ENCODE measurements at regions not wholly inside any gene's neighbourhood (a gene's known extent, or its start where the extent isn't known, plus 50 kb on each side); places are given as distances from the start of the nearest gene placed in this dataset.

DNA sequence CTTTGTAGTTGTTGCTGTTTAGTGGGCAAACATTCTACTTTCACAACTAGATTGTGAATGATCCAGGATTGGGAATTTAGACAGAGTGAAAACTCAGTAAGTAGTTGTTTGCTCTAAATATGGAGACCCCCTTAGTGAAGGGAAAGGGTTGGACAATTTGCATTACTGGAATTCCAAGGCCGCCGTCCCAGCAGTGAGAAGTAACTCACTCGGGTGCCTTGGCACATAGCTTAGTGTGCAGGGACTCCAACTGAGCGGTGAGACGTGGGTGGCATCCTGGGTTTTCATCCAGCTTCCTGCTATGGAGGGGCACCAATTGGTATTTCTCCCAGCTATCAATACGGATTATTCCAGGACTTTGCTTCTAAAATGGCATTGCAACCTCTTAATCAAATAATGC, 69.7 kb upstream of the FCN1 start:
- no peak for DNase-seq (ENCODE audit: low read depth, low spot score)

DNA sequence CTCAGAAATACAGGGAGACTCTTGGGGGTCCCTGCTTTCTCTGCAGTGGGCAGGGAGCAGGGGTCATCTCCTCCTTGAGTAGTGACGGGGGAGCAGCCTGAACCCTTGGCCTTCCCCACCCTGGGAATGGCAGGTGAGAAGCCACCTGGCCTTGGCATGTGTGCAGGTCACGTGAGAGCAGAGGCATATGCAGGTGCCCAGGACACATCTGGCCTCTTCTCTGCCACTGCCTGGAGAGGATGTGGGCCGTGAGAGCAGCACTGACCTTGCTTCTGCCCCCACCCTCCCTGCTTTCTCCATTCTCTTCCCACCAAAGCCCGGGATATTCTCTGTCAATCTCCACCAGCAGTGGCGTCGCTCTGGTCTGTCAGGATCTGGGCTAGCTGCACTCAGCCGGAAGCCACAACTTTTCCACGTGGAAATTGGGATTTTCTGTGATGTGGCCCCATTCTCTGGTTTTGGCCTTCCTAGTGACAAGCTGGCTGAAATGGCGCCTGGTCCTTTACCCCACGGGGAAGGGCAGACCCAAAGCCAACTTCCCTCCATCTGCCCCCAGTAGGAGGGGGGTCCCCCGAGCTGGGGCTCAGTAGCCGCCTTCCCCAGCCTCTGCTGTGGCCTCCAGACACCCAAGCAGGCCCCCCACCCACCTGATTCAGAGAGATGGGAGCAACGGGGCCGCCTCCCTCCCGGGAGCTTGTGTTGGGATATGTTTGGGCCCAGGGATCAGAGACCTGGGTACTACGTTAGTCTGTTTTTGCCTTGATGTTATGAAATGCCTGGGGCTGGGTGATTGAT, 70.4 kb upstream of the FCN1 start:
- no peak for DNase-seq (ENCODE audit: low read depth, low spot score)

DNA sequence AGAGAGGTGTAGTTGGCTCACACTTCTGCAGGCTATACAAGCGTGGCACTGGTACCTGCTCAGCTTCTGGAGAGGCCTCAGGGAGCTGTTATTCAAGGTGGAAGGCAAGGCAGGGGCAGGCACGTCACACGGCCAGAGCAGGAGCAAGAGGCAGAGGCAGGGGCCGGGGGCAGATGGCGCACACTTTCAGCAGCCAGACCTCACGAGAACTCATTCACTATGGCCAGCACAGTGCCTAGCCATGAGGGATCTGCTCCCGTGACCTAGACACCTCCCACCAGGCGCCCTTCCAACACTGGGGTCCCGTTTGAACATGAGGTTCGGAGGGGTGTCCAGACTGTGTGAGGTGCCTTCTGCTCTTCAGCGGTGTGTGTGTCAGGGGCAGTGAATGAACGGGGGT, 71.0 kb upstream of the FCN1 start:
- no peak for DNase-seq (ENCODE audit: low read depth, low spot score)

DNA sequence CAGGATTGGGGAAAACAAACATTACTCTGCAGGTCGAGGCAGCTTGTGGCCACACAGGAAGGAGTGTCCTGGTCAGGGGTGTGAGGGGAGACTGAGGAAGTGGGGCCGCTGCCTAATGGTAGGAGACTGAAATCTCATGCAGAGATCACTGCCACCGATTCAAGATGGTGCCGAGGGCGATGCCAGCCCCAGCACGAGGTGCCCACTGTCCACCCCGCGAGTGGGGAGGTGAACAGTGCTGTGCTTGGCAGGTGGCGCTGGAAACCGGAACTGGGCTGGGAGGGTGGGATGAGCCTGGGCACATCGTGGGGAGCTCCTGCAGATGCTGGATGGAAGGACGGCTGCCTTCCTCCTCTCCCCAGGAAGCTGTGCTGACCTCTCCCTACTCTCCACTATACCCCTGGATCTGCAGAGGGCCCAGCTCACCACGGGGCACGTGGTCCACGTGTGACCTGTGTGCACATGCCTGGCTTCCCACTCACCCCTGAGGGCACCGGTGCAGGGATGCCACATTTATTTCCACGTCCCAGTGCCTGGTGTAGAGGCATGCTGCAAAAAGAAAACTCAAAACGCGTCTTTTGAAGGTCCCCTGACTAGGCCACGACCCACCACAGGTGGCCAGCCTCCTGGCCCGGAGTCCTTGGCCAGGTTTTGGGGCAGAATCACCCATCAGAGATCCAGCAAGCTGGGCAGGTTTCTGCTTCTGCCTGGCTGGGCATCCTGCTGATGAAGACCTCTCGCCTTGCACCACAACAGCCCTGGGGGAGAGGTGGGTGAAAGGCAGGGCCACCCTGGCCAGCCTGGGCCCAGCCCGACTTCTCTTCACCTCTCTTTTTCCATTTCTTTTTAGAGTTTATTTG, 71.7 kb upstream of the FCN1 start:
- DNase-seq (ENCODE audit: low read depth, low spot score) = no peak

DNA sequence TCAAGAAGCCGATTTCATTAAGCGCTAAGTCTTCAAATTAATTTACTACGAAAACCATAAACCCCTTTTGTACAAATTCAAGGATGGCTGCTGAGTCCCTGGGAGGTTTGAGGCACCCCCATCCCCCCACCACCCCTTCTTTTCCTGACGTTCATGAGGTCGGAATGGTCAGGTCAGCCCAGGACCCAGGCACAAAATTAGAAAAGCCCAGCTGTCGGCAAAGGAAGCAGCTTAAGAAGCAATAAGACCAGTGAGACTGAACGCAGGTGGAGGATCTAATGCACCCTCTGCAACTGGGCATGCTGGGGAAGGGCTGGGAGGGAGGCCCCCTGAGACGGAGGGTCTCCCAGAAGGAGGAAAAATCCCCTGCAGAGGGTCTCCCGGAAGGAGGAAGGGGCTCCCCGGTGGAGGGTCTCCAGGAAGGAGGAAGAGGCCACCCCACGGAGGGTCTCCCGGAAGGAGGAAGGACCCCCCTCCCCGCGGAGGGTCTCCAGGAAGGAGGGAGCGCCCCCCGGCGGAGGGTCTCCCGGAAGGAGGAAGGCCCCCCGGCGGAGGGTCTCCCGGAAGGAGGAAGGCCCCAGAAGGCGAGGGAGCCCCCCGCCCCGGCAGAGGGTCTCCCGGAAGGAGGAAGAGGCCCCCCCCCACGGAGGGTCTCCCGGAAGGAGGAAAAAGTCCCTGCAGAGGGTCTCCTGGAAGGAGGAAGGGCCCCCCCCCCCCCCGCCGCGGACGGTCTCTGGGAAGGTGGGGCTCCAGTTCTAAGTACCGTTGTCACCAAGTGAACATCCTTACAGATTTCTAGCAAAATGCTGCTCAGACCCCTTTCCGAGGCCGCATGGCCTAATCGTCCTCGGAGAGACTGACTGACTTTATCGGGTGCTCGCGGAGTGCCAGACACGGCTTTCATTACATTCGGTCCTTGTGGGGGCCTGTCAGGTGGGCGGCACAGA, 74.4 kb upstream of the FCN1 start:
- no peak for DNase-seq (ENCODE audit: low read depth, low spot score)

DNA sequence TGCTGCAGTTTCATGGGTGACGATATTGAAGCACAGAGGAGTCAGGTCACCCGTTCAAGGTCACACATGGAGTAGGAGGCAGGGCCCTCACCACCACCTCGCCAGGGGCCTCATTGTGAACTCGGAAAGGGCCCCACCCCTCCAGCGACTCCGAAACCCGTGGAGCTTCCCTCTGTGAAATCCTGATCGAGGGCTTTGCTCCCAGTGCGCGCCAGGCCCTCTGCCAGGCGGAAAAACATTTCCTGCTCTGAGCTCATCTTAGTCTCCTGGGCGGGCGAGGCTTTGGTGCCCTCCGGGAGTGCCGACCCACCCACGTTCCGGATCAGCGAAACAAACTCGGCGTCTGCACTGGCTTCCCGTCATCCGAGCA, 75.0 kb upstream of the FCN1 start:
- no peak for DNase-seq (ENCODE audit: low read depth, low spot score)

DNA sequence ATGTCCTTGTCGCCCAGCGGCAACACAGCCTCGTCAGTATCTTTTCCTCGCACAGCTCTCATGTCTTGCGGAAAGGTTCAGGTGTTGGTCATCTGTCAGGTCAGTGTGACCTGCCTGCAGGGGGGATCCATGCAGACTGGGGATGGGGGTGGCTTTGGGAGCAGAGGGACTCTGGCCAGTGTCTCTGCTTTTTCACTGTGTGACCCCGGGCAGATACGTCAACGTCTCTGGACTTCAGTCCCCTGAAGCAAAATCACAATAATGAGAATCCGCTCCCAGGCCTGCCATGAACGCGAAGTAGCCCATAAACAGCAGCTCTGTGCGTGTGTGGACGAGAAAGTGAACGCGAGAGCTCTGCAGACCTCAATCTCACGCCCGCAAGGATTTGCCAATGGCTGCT, 75.7 kb upstream of the FCN1 start:
- DNase-seq (ENCODE audit: low read depth, low spot score) = no peak

DNA sequence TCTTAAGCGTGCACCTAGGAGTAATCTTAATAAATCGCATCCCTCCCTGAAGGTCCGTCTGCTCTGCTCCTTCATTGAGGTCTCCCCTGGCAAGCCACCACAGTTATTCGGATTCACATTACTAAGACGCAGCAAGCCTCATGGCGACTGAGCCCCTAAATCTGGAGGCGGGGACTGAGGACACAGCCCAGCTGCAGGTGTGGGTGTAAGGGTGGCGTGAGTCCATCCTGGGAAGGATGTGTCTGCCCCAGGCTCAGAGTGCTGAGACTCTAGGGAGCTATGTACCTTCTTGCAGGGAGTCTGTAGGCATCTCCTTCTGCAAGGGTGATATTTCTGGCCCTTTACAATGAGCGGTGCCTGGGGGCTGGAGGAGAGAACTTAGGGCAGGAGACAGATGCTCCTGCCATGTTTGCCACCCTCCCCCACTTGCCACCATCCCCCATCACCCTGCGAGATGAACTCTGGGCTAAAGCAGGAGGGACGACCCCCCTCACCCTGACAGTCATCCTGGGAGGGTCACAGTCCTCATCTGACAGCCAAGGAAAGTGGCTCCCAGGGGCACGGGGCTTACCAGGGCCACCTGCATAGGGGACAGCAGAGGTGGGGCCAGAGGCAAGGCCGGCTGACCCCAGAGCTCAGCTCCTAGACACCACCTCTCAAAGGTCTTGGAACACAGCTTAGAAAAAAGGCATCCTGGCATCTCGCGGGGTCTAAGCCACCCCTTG, 76.4 kb upstream of the FCN1 start:
- no peak for DNase-seq (ENCODE audit: low read depth, low spot score)

DNA sequence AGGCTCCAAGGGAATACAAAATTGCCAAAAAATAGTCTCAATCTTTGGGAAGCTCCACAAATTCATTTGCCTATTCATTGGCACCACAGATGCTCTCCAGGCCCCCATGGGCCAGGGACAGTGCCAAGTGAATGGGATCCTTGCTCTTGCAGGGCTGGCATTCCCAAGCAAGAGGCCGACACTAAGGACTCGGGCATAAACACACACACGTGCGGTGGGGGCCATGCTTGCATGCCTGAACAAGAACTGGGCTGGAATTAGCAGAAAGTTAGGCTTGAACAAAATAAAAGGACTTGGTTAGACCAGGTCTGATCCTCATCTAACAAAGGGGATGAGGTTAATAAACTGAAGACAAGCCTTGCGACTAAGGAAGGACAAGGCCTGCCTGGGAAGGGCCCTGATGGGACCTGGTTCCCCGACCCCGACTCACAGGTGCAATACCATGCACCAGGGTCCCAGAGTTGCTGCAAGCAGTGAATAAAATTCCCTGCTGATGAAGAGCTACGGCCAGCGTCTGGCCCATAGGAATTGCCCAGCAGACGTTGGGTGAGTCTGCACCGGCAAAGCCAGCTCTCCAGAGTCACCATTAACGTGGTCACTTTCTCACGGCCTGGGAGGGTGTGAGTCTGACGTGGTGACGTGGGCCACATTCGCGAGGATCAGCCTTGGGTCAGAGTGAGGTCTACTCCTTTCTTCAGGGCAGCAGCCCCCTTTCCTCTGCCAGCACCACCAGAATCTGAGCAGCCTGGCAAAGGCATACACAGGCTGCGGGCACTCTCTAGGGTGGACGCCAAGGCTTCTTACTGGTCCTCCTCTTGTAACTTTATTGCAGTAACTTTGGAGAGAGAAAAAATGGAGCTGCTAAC, 77.4 kb upstream of the FCN1 start:
- no peak for DNase-seq (ENCODE audit: low read depth, low spot score)

DNA sequence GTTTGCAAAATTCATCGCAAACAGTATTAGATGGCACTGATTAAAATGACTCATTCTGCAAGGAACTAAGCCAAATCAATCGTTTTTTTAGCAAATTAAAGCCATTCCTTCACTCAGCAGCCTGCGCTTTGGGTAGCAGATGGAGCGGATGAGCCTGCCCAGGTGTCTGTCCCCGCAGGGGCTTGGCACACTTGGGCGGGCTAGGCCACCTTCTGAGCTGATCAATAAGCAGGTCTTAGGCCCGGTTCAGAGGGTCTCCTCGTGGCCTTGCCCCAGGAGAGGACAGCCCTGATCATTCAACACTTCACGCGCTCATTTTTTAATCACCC, 78.0 kb upstream of the FCN1 start:
- DNase-seq (ENCODE audit: low read depth, low spot score) = no peak

DNA sequence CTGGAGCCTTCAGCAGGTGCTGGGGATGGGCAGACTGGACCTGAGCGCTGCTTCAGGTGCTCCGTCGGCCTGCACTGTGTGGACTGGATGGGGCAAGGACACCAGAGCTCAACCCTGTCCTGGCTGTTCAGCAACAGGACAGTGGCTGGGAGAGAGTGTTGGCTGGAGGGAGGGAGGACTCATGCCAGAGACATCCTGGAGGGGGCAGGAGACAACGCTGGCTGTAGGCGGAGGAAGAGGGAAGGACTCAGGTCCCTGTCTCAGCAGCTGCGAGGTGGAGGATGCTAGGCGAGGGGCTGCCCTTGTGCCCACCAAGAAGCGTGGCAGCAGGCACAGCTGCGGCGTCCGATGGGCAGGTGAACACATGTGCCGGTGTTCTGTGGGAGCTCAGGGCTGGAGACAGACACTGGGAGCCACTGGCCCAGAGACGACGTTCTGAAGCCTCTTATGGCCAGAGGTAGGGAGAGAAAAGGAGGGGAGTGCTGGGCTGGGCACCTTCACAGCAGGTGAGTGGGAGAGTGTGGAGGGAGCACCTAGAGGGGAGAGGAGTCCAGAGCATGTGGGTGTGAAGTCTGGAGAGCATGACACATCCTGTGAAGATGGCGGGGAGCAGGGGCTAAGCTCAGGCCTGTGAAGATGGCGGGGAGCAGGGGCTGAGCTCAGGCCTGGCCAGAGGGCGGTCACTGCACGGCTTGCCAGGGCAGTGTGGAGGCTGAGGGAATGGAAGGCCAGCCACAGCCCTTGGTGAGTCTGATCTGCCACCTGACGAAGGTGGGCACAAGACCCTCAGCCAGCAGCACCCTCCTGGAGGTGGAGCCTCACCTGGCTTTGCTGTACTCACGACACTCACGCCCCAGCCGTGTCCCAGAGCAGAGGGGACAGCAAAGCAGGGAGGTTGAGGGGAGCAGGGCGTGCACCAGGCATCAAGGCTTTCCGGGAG, 79.1 kb upstream of the FCN1 start:
- DNase-seq (ENCODE audit: low read depth, low spot score) = no peak

DNA sequence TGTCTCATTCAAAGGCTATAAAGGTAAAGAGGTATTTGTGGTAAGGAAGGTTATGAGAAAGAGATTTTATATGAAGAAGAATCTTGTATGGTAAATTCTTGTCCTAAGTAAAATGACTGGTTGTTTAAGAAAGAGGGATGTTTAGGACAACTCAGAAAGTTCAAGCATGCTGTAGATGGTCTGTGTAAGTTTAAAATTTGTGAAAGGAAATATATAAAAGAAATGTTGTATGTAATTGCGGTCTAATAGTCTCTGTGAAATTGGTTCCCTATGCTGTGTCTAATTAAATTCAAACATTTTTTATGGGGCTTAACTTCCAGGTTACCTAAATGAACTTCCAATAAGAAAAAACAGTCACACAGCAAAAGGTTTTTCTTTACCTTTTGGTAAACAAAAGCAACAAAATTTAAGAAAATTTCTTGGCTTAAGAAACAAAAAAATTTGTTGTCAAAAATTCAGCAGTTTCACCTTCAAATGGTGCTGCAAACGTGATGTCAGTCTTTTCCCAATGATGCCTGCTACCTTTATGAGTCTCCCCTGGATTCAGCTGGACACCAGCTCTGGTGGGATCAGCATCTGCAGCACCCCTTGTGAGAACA, 83.0 kb upstream of the FCN1 start:
- no peak for DNase-seq (ENCODE audit: low read depth, low spot score)

DNA sequence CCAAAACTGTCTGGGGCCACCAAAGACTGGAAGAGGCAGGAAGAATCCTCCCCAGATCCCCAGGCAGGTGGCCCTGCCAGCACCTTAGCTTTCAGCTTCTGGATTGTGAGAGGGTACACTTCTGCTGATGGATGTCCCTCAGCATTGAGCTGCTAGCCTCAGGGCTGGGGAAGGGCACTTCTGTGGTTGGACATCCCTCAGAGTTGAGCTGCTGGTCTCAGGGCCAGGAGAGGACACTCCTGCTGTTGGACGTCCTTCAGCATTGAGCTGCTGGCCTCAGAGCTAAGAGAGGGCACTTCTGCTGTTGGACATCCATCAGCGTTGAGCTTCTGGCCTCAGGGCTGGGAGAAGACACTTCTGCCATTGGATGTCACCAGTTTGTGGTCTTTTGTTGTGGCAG, 83.8 kb upstream of the FCN1 start:
- DNase-seq (ENCODE audit: low read depth, low spot score) = no peak

DNA sequence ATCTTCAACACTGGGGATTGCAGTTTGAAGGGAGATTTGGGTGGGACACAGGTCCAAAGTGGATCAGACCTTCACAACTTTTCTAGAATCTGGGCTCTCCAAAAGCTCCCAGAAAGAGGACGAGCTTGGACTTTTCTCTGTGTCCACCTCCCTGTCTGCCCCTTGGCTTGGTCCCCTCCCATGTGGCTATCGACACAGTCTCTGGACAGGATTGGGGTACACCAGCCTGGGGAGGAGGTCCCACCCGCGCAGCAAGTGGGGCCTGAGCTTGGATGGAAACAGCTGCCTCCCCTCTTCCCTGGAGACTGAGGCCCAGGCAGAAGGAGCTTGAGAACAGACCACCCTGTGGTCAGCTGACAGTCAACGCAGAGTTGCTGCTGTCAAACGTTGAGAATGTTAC, 84.6 kb upstream of the FCN1 start:
- no peak for DNase-seq (ENCODE audit: low read depth, low spot score)

DNA sequence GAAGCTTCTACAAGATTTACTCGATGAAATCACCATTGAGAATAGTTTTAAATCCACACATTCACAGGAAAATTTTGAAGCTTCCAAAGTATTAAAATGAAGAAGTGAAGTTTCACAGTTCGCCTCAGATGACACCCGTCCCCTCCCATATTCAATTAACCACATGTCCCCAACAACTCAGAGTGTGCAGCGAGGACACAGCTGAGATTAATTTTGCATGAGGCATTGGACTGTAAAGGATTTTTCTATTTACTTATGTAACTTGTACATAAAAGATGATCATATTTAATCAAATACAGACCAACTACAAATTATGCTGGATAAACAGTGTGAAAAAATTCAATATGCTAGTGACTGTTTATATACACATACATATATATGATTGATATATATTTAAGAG, 84.7 kb upstream of the OLFM1 start:
- DNase-seq (ENCODE audit: low read depth, low spot score) = no peak

DNA sequence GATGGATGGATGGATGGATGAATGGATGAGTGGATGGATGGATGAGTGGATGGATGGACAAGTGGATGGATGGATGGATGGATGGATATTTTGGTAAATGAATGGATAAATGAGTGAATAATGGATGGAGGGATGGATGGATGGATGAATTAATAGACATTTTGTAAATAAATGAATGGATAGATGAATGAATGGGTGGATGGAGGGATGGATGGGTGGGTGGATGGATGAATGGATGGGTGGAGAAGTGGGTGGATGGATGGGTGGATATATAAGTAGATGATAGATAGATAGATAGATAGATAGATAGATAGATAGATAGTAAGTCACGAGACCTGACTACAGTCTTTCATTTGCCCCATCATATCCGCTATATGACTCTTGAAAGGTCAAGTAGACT, 82.7 kb upstream of the OLFM1 start:
- DNase-seq (ENCODE audit: low read depth, low spot score) = no peak

DNA sequence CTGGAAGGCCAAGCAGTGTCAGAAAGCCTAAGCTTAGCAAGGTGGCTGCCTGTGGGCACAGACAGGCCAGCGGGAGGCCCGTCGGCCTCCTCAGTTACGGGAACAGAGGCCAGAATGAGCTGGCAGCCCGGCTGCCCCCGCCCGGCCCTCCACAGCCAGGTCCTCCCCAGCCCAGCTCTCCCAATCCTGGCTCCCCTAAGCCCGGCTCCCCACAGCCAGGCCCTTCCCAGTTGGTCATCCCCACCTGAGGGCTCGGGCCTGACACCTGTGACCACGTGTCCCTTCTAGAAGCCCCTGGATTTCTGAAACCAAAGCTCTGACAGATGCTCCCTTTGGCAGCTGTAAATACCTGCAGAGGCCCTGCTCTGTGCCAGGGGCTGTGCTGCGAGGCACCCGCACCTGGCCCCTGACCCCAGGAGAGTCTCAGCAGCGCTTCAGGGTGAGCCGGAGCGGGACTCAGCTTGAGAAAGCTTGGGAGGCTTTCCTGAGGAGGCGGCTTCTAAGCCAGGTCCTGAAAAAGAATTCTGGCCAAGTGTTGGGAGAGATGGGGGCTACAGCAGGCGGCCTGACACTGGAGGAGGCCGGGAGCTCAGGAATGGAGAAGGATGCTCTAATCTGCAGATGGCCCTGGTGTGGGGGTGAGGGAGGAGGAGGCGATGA, 80.4 kb upstream of the OLFM1 start:
- DNase-seq (ENCODE audit: low read depth, low spot score) = no peak

DNA sequence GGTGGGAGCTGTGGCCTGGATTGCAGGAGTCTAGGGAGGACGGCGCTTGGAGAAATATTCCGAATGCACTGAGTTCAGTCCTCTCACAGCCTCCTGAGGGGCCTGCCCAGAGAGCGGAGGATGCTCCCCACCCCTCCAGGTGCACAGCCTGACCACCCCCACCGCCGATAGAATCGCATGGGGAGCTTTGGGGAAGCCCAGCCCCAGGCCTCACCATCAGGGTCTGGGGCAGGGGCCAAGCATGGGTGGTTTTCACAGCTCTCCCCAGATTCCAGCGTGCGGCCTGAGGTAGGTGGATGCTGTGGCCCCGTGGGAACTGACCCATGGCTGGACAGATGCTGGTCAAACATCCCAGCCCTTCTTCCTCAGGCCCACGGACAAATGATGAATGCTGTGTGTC, 79.9 kb upstream of the OLFM1 start:
- DNase-seq (ENCODE audit: low read depth, low spot score) = no peak

DNA sequence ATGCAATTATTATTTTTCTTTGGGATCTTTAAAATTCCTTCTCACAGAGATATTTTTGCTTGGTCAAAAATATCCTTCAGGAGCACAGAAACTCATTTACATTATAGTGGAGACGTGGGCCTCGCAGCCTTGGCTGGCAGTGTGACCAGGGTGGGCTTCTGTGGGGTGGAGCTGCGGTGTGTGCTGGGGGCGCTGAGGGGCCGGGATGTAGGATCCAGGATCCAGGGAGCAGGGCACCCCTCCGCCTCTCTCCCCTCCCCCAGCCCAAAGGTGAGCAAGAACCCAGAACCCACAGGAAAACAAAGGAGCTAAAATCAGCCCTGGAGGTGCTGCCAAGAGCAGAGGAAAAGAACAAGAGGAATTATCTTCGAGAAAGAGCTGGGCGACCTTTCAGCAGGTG, 79.1 kb upstream of the OLFM1 start:
- no peak for DNase-seq (ENCODE audit: low read depth, low spot score)

Measured in iPS DF 19.7 (cell line).